Suprapubic skin (tissue), 4 donors: ENCODE measurements at regions not wholly inside any gene's neighbourhood (a gene's known extent, or its start where the extent isn't known, plus 50 kb on each side); places are given as distances from the start of the nearest gene placed in this dataset.

Experiments
- EP300 ChIP-seq: sonication (generic); formaldehyde crosslinking; IDR thresholded peaks from one replicate; pipeline ENCODE4 v1.6.1; 2017; ENCODE audit warnings: antibody characterized with exemption
- POLR2A ChIP-seq, 2 donors: fragments of 450-650 bp; IDR thresholded peaks; one replicate each; pipeline ENCODE4 v1.6.1; 2017; ENCODE audit warnings: antibody characterized with exemption in 2 of 2, mild to moderate bottlenecking in 2 of 2, moderate library complexity in 2 of 2
- POLR2AphosphoS5 ChIP-seq, 3 donors: sonication (generic); formaldehyde crosslinking; IDR thresholded peaks; one replicate each; pipeline ENCODE4 v1.6.1; 2017; ENCODE audit warnings: antibody characterized with exemption in 3 of 3
- TF ChIP-seq, protein P1 (sequence below), 2 donors: fragments of 200-600 bp in 1 of 2; fragments of 450-650 bp in 1 of 2; sonication (generic) in 1 of 2; IDR thresholded peaks; one replicate each; pipeline ENCODE4 v1.5.1; 2016 to 2019; ENCODE audit warnings: antibody characterized with exemption in 2 of 2, mild to moderate bottlenecking in 1 of 2, moderate library complexity in 1 of 2

DNA sequence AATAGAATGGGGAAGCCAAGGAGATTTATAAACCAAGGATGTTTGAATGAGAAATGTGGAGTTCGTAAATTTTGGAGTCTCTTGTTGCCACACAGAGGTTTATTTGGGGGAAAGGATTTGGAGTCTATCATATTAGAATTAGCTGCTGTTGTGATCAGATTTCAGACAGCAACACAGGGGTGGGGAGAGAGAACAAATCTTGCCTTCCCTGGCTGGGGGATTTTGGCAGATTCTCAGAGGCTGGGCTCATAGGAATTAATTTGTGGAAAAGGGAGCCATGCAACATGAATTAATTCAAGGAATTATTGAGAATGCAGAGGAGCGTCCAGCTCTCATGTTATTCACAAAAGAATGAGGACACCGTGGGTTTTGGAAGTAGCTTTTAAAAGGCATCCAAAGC is 73.9 kb upstream of the PRMT8 start:
- TF ChIP-seq, protein P1, sequence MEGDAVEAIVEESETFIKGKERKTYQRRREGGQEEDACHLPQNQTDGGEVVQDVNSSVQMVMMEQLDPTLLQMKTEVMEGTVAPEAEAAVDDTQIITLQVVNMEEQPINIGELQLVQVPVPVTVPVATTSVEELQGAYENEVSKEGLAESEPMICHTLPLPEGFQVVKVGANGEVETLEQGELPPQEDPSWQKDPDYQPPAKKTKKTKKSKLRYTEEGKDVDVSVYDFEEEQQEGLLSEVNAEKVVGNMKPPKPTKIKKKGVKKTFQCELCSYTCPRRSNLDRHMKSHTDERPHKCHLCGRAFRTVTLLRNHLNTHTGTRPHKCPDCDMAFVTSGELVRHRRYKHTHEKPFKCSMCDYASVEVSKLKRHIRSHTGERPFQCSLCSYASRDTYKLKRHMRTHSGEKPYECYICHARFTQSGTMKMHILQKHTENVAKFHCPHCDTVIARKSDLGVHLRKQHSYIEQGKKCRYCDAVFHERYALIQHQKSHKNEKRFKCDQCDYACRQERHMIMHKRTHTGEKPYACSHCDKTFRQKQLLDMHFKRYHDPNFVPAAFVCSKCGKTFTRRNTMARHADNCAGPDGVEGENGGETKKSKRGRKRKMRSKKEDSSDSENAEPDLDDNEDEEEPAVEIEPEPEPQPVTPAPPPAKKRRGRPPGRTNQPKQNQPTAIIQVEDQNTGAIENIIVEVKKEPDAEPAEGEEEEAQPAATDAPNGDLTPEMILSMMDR (IDR thresholded peaks at IDR 0.05), result no peak
- TF ChIP-seq POLR2A (IDR thresholded peaks at IDR 0.05) (no peak), POLR2AphosphoS5 (IDR thresholded peaks at IDR 0.05) (no peak), EP300 (no peak)
